Erythroblast (primary cell): ENCODE measurements at regions not wholly inside any gene's neighbourhood (a gene's known extent, or its start where the extent isn't known, plus 50 kb on each side); places are given as distances from the start of the nearest gene placed in this dataset.

ENCODE experiments used
- DNase-seq, 2 experiments: peaks; one replicate each; lab custom pipeline; 2025; lab: John Stamatoyannopoulos, UW
- GATA1 ChIP-seq: IDR thresholded peaks from 2 replicates; pipeline ENCODE4 v1.6.1; 2011; ENCODE audit warnings: low read depth, mild to moderate bottlenecking, control low read depth, low read length, moderate library complexity
- POLR2A ChIP-seq: IDR thresholded peaks from 2 replicates; pipeline ENCODE4 v1.6.1; 2011; ENCODE audit warnings: mild to moderate bottlenecking, low read length

GRCh38 chr5:89069591-89069990, 186.6 kb upstream of the MEF2C start:
- peak; percentile 3 to 33 for DNase-seq
- TF ChIP-seq GATA1 (no peak), POLR2A (no peak)

- TF ChIP-seq POLR2A: no peak
- TF ChIP-seq GATA1: no peak
Measured at GRCh38 chr5:89067362-89067761, 184.4 kb upstream of the MEF2C start.

GRCh38 chr5:89065919-89066318, 182.9 kb upstream of the MEF2C start:
- TF ChIP-seq GATA1: no peak
- no peak for TF ChIP-seq POLR2A
- DNase-seq: no peak

More at GRCh38 chr5:89067362-89067761, 184.4 kb upstream of the MEF2C start:
- no peak for DNase-seq

- no peak for TF ChIP-seq GATA1
- TF ChIP-seq POLR2A: no peak
- no peak for DNase-seq
Measured at GRCh38 chr5:89064736-89065135, 181.8 kb upstream of the MEF2C start.

GRCh38 chr5:89064054-89064453, 181.1 kb upstream of the MEF2C start:
- DNase-seq: no peak
- TF ChIP-seq GATA1 (no peak), POLR2A (no peak)

GRCh38 chr5:89060768-89061167, 177.8 kb upstream of the MEF2C start:
- TF ChIP-seq GATA1: no peak
- no peak for TF ChIP-seq POLR2A
- DNase-seq: no peak

- TF ChIP-seq GATA1 (no peak), POLR2A (no peak)
- DNase-seq: no peak
Measured at GRCh38 chr5:89059274-89059673, 176.3 kb upstream of the MEF2C start.

GRCh38 chr5:89055695-89056085, 172.7 kb upstream of the MEF2C start:
- DNase-seq: peak; percentile 10 to 25
- no peak for TF ChIP-seq POLR2A
- TF ChIP-seq GATA1: no peak

GRCh38 chr5:89055015-89055694, 172.2 kb upstream of the MEF2C start:
- DNase-seq: peak; percentile 61 to 87
- TF ChIP-seq GATA1 (no peak), POLR2A (no peak)

GRCh38 chr5:89053547-89053946, 170.6 kb upstream of the MEF2C start:
- TF ChIP-seq POLR2A: no peak
- no peak for TF ChIP-seq GATA1
- no peak for DNase-seq

GRCh38 chr5:89050062-89050461, 167.1 kb upstream of the MEF2C start:
- peak in 1 of 2 experiments; percentile 27 for DNase-seq

- no peak for DNase-seq
- TF ChIP-seq GATA1 (no peak), POLR2A (no peak)
Measured at GRCh38 chr5:89047571-89047970, 164.6 kb upstream of the MEF2C start.

- TF ChIP-seq POLR2A: no peak
- TF ChIP-seq GATA1: no peak
- no peak for DNase-seq
Measured at GRCh38 chr5:89045216-89045615, 162.2 kb upstream of the MEF2C start.

- DNase-seq: no peak
- TF ChIP-seq POLR2A (no peak), GATA1 (no peak)
Measured at GRCh38 chr5:89044674-89045200, 161.8 kb upstream of the MEF2C start.

GRCh38 chr5:89043676-89044075, 160.7 kb upstream of the MEF2C start:
- TF ChIP-seq POLR2A (no peak), GATA1 (no peak)
- no peak for DNase-seq

- TF ChIP-seq POLR2A (no peak), GATA1 (no peak)
- no peak for DNase-seq
Measured at GRCh38 chr5:89042746-89043145, 159.8 kb upstream of the MEF2C start.
